ENCODE measurements at regions not wholly inside any gene's neighbourhood (a gene's known extent, or its start where the extent isn't known, plus 50 kb on each side); places are given as distances from the start of the nearest gene placed in this dataset.

GRCh38 chr18:56019908-56020307 lies 431.9 kb upstream of the TCF4 start:
- H2AFZ ChIP-seq (replicated peaks; ENCODE audit: low read length, poor library complexity), result no peak overlapping the region
- H3K79me1 ChIP-seq (ENCODE audit: low read depth in 1 of 2, low read length in 2 of 2), result no peaks in the 10 kb centered on the region
- no peaks in the 10 kb centered on the region for H3K27me3 ChIP-seq (ENCODE audit: control insufficient read depth, insufficient read depth, low read length)
- intact Hi-C loops (cut with micrococcal nuclease) (no loop called here), dilution Hi-C loops (cut with HindIII; ENCODE audit: low sequenced_read_pairs, unreplicated experiment) (no loop called here), in situ Hi-C loops (cut with MboI; ENCODE audit: low sequenced_read_pairs) (no loop called here)
- H2BK20ac ChIP-seq (ENCODE audit: low read depth, low read length), result no peak overlapping the region
- H3K4me3 ChIP-seq (ENCODE audit: insufficient read depth, low read depth, low read length), result no peak overlapping the region
- no peaks in the 10 kb centered on the region for H3K9me1 ChIP-seq (ENCODE audit: insufficient read depth, low read length)
- no peaks in the 10 kb centered on the region; the same call in 1 of the 2 replicates for H3K4me1 ChIP-seq (ENCODE audit: control insufficient read depth, insufficient read depth, low read length)
- H3K18ac ChIP-seq (ENCODE audit: low read depth, low read length), result no peak overlapping the region
- ATAC-seq (ENCODE audit: low read depth) (no peak), DNase-seq (no peak)
- no peak overlapping the region for H4K91ac ChIP-seq (ENCODE audit: insufficient read depth, low read depth, low read length)
- no peak overlapping the region for H2AK5ac ChIP-seq (ENCODE audit: low read depth, low read length)
- no peaks in the 10 kb centered on the region for H3K9me3 ChIP-seq (ENCODE audit: control insufficient read depth, insufficient read depth, low read length)
- H4K8ac ChIP-seq (ENCODE audit: low read depth in 2 of 2, low read length in 2 of 2), result no peak overlapping the region
- no peak overlapping the region for H2AK9ac ChIP-seq (replicated peaks; ENCODE audit: low read depth, low read length, poor library complexity)
- H2BK15ac ChIP-seq (ENCODE audit: low read depth, low read length), result no peak overlapping the region
- no peak overlapping the region for H3K56ac ChIP-seq (ENCODE audit: extremely low read depth, insufficient read depth, low read length)
- no peak overlapping the region for H3K23ac ChIP-seq (ENCODE audit: low read depth, low read length)
- H3K27ac ChIP-seq (ENCODE audit: insufficient read depth, low read length), result no peak overlapping the region
- H3K14ac ChIP-seq (replicated peaks; ENCODE audit: low read depth, low read length), result no peak overlapping the region
- 100% methylated on average over 1 of the region's 5 CpGs; no CpG with 5 or more reads in 1 of the 2 experiments for WGBS, 2 experiments (ENCODE audit: extremely low coverage in 2 of 2, insufficient read length in 1 of 2)
- H3K4ac ChIP-seq (ENCODE audit: low read depth, low read length), result no peak overlapping the region
- H3K9ac ChIP-seq (ENCODE audit: low read depth, low read length), result no peak overlapping the region
- ChIA-PET CTCF (no interaction called here), POLR2A (ENCODE audit: unreplicated experiment) (no interaction called here)
- TF ChIP-seq MAZ (IDR thresholded peaks at IDR 0.05; ENCODE audit: borderline replicate concordance, low read depth, low read length), result no peak
- TF ChIP-seq CTCF (conservative IDR thresholded peaks at IDR 0.05; ENCODE audit: low read depth, low read length), result no peak
- TF ChIP-seq ELK1 (IDR thresholded peaks at IDR 0.05; ENCODE audit: borderline replicate concordance, low read depth, low read length), result no peak
- TF ChIP-seq NFE2L2 (IDR thresholded peaks at IDR 0.05; ENCODE audit: low read depth, low read length), result no peak
- no peak for TF ChIP-seq CEBPB (IDR thresholded peaks at IDR 0.05; ENCODE audit: low read depth, low read length)
- TF ChIP-seq RFX5 (IDR thresholded peaks at IDR 0.05; ENCODE audit: low read depth, low read length), result no peak
- no peak for TF ChIP-seq MXI1 (IDR thresholded peaks at IDR 0.05; ENCODE audit: borderline replicate concordance, low read depth, low read length)
- TF ChIP-seq POLR2A (IDR thresholded peaks at IDR 0.05; ENCODE audit: low read depth, low read length), result no peak
- TF ChIP-seq USF2 (IDR thresholded peaks at IDR 0.05; ENCODE audit: low read depth, low read length), result no peak
- no peak for TF ChIP-seq FOS (IDR thresholded peaks at IDR 0.05; ENCODE audit: low read depth, low read length)
- no peak for TF ChIP-seq CHD1 (IDR thresholded peaks at IDR 0.05; ENCODE audit: low read depth, low read length)
- no peak for TF ChIP-seq RCOR1 (IDR thresholded peaks at IDR 0.05; ENCODE audit: insufficient replicate concordance, low read length)
- no peak for TF ChIP-seq SMC3 (IDR thresholded peaks at IDR 0.05; ENCODE audit: low read depth, low read length)
- TF ChIP-seq MAFK (IDR thresholded peaks at IDR 0.05; ENCODE audit: low read depth, low read length), result no peak
- no peak for TF ChIP-seq RAD21 (IDR thresholded peaks at IDR 0.05; ENCODE audit: low read length)
- TF ChIP-seq BHLHE40 (IDR thresholded peaks at IDR 0.05; ENCODE audit: low read depth, low read length), result no peak
- H4K20me1 ChIP-seq (ENCODE audit: insufficient read depth, low read length), result no peaks in the 10 kb centered on the region
- H3K36me3 ChIP-seq (ENCODE audit: control insufficient read depth, insufficient read depth, low read length), result no peaks in the 10 kb centered on the region
- BruUV-seq (replicated peaks), result no TSS peak
- no peak overlapping the region for H3K4me2 ChIP-seq (ENCODE audit: low read depth, low read length)
- no peak overlapping the region for H2BK120ac ChIP-seq (ENCODE audit: low read depth, low read length)
- H2BK5ac ChIP-seq (ENCODE audit: low read depth, low read length, poor library complexity, severe bottlenecking), result no peak overlapping the region
- H4K5ac ChIP-seq (ENCODE audit: low read depth, low read length), result no peak overlapping the region

Data from IMR-90 (cell line).